HG02884 (cell line): ENCODE measurements at regions not wholly inside any gene's neighbourhood (a gene's known extent, or its start where the extent isn't known, plus 50 kb on each side); places are given as distances from the start of the nearest gene placed in this dataset.
"Not testable (repeated sequence)": the region's sequence is repeated elsewhere in the genome, so short reads cannot be mapped to it uniquely, and the experiment has no call there.

Experiments used
- ATAC-seq: cut with Tn5 transposase; IDR thresholded peaks from one replicate; pipeline ENCODE4 v1.9.1; 2021; ENCODE audit warnings: mild to moderate bottlenecking, moderate library complexity; ENCODE audit not compliant: unreplicated experiment

DNA sequence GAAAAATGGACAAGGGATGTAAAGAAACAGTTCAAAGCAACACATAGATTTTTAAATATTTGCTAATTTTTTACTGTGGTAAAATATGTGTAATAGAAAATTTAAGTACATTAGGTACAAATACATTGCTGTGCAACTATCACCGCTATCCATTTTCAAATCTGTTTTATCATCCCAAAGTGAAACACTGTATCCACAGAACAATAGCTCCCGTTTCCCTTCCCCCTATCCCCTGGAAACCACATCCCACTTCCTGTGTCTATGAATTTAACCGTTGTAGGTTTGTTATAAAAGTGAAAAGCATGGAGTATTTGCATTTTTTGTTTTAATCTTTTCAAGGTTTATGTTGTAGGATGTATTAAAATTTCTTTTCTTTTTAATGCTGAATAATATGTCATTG is 152.9 kb upstream of the HSFY1 start:
- not testable (repeated sequence) for ATAC-seq

- not testable (repeated sequence) for ATAC-seq
Observed at GRCh38 chrY:18420846-18421245, 125.7 kb upstream of the HSFY1 start.

GRCh38 chrY:18421457-18421856 is 125.1 kb upstream of the HSFY1 start:
- ATAC-seq = peak; percentile 64

DNA sequence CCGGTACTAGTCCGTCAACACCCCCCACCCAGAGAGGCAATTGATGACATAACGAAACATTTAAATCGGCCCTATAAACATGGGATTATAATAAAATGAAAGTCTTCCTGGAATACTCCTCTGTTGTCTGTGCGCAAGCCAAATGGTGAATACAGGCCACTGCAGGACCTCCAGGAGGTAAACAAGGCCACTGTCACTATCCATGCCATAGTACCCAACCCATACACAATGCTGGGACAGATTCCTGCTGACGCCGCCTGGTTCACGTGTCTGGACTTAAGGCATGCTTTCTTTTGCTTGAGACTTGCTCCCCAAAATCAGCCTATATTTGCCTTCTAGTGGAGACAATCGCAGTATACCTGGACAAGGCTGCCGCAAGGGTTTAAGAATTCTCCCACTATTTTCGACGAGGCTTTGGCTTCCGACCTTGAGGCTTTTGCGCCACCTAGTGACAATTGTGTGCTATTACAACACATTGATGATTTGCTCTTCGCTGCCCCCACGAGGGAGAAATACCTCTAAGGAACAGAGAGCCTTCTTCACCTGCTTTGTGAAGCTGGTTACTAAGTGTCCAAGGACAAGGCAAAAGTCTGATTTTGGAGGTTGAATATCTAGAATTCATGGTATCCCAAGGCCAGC is 122.4 kb upstream of the HSFY1 start:
- peak; percentile 65 for ATAC-seq

- not testable (repeated sequence) for ATAC-seq
Observed at GRCh38 chrY:18433540-18433939, 113.0 kb upstream of the HSFY1 start.

GRCh38 chrY:18445853-18446252 is 100.7 kb upstream of the HSFY1 start:
- peak; percentile 90 for ATAC-seq

DNA sequence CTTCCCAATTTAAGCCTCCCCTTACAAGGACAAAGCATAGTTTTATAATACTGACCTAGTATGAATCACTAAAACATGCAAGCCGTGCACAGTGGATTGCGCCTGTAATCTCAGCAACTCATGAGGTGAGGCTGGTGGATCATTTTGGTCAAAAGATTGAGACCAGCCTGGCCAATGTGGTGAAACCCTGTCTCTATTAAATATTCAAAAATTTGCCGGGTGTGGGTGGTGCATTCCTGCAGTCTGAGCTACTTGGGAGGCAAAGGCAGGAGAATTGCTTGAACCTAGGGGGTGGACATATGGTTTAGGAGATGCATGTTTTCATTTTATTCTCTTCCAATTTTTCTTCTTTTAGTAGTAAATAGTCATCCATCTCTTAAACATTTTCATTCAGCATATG is 93.7 kb upstream of the HSFY1 start:
- ATAC-seq = not testable (repeated sequence)

- not testable (repeated sequence) for ATAC-seq
Observed at GRCh38 chrY:18459136-18459535, 87.4 kb upstream of the HSFY1 start.

- ATAC-seq = not testable (repeated sequence)
Observed at GRCh38 chrY:18461211-18461911, 85.2 kb upstream of the HSFY1 start.

GRCh38 chrY:18464812-18465211 is 81.7 kb upstream of the HSFY1 start:
- ATAC-seq = not testable (repeated sequence)

GRCh38 chrY:18466661-18467060 is 79.9 kb upstream of the HSFY1 start:
- not testable (repeated sequence) for ATAC-seq

DNA sequence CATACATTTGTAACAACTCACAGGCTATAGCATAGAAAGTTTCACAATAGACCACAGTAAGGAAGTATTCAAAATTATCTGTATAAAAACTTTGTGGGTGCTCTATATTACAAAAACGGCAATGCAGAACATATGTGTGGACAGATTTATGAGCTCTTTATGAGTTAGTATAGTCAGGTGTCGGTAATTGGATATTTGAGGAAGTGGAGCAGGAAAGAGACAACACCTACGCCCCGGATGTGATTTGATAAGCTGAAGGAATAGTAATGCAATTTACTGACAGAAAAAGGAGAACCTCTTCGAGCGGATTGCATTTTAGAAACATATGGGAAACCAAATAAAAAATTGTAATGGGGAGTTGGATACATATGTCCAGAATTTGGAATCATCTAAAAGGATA is 63.2 kb upstream of the HSFY1 start:
- not testable (repeated sequence) for ATAC-seq
